ENCODE measurements at regions not wholly inside any gene's neighbourhood (a gene's known extent, or its start where the extent isn't known, plus 50 kb on each side); places are given as distances from the start of the nearest gene placed in this dataset.

DNA sequence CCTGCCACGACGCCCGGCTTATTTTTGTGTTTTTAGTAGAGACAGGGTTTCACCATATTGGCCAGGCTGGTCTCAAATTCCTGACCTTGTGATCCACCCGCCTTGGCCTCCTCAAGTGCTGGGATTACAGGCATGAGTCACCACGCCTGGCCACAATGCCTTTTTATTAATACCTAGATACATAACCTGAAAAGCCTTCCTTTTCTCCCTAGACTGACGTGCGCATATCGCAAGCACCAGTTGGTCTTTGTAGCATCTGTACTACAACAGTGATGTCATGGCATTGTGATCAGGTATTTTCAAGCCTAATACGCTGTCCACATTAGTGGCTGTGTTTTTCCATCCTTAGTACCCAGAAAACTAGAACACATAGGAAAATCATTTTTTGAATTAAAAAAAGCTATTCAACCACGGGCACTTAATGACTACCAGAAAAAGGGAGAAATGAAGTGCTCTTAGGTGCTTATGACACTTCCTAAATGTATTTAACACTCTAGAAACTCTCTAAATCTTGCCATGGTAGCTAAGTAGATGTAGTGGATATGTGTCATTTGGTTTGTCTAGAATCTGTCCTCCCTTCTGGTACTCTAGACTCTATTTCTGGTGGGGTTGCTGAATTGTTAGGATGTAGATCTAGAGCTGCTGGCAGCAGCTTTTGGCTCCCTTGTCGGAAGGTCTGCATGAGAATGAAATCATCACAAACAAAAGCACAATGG is 707.8 kb downstream of the STIM2 start:
- TF ChIP-seq GATA2 (IDR thresholded peaks at IDR 0.05; ENCODE audit: low read depth, low read length) (no peak), GATA3 (IDR thresholded peaks at IDR 0.05; ENCODE audit: low read depth, low read length) (no peak)

Measured in SH-SY5Y (cell line).